ENCODE measurements at regions not wholly inside any gene's neighbourhood (a gene's known extent, or its start where the extent isn't known, plus 50 kb on each side); places are given as distances from the start of the nearest gene placed in this dataset.
"Not testable (repeated sequence)": the region's sequence is repeated elsewhere in the genome, so short reads cannot be mapped to it uniquely, and the experiment has no call there.

GRCh38 chr3:28151608-28152228, 89.7 kb upstream of the CMC1 start:
- no TSS peak for BruUV-seq (replicated peaks)
- Histone ChIP-seq H3K4me2 (no peak overlapping the region), H3K4me3 (no peak overlapping the region), H3K27ac (no peak overlapping the region), H3K4me1 (replicated peaks; ENCODE audit: insufficient read depth) (no peaks in the 10 kb centered on the region), H3K36me3 (ENCODE audit: low read depth) (no peaks in the 10 kb centered on the region), H3F3A (ENCODE audit: insufficient read depth, low read depth) (no peaks in the 10 kb centered on the region), H4K20me1 (ENCODE audit: insufficient read depth) (no peaks in the 10 kb centered on the region), H2AFZ (no peak overlapping the region), H3K79me2 (ENCODE audit: low read depth) (no peaks in the 10 kb centered on the region), H3K9me3 (ENCODE audit: insufficient read depth, low read depth) (no peaks in the 10 kb centered on the region), H3K27me3 (ENCODE audit: insufficient read depth, low read depth) (no peaks in the 10 kb centered on the region), H3K9me2 (ENCODE audit: insufficient read depth) (peaks cover 3% of the 10 kb centered on the region; the same call in 1 of the 2 replicates)
- DNase-seq: no peak
- no peak for TF ChIP-seq EZH2 (IDR thresholded peaks at IDR 0.05; ENCODE audit: low read depth)
- TF ChIP-seq, protein P1, sequence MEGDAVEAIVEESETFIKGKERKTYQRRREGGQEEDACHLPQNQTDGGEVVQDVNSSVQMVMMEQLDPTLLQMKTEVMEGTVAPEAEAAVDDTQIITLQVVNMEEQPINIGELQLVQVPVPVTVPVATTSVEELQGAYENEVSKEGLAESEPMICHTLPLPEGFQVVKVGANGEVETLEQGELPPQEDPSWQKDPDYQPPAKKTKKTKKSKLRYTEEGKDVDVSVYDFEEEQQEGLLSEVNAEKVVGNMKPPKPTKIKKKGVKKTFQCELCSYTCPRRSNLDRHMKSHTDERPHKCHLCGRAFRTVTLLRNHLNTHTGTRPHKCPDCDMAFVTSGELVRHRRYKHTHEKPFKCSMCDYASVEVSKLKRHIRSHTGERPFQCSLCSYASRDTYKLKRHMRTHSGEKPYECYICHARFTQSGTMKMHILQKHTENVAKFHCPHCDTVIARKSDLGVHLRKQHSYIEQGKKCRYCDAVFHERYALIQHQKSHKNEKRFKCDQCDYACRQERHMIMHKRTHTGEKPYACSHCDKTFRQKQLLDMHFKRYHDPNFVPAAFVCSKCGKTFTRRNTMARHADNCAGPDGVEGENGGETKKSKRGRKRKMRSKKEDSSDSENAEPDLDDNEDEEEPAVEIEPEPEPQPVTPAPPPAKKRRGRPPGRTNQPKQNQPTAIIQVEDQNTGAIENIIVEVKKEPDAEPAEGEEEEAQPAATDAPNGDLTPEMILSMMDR (conservative IDR thresholded peaks at IDR 0.05): no peak
- CTCF ChIA-PET: no interaction called here
- POLR2A ChIA-PET (ENCODE audit: unreplicated experiment): no interaction called here
- intact Hi-C loops (cut with micrococcal nuclease; ENCODE audit: unreplicated experiment): no loop called here

DNA sequence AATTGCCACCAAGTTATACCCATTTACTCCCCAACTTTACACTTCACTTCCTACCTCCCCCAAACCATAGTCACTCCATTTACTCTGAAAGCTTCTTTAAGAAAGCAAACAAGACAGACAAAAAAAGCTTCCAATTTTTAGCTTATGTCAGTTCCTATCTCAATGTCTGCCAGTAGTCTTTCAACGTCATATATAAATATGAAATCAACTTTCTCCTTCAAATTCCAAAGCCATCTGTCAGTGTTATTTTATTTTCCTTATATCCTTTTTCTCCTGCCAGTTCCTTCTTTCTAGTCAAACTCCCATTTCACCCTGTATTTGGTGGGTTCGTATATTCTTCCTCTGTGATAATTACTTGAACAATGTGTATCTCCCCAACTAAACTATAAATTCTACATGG, 85.8 kb upstream of the CMC1 start:
- BruUV-seq (replicated peaks): no TSS peak
- Histone ChIP-seq H3K4me2 (no peak overlapping the region), H3K4me1 (replicated peaks; ENCODE audit: insufficient read depth) (no peaks in the 10 kb centered on the region), H3K4me3 (no peak overlapping the region), H3K9me3 (ENCODE audit: insufficient read depth, low read depth) (no peaks in the 10 kb centered on the region), H4K20me1 (ENCODE audit: insufficient read depth) (no peaks in the 10 kb centered on the region), H3K36me3 (ENCODE audit: low read depth) (no peaks in the 10 kb centered on the region), H3F3A (ENCODE audit: insufficient read depth, low read depth) (no peaks in the 10 kb centered on the region), H3K79me2 (ENCODE audit: low read depth) (no peaks in the 10 kb centered on the region), H3K27me3 (ENCODE audit: insufficient read depth, low read depth) (no peaks in the 10 kb centered on the region), H2AFZ (no peak overlapping the region), H3K9me2 (ENCODE audit: insufficient read depth) (peaks cover 3% of the 10 kb centered on the region; the same call in 1 of the 2 replicates), H3K27ac (no peak overlapping the region)
- no peak for DNase-seq
- TF ChIP-seq, protein P1 (conservative IDR thresholded peaks at IDR 0.05): no peak
- TF ChIP-seq EZH2 (IDR thresholded peaks at IDR 0.05; ENCODE audit: low read depth): no peak
- ChIA-PET POLR2A (ENCODE audit: unreplicated experiment) (no interaction called here), CTCF (no interaction called here)
- intact Hi-C loops (cut with micrococcal nuclease; ENCODE audit: unreplicated experiment): no loop called here

DNA sequence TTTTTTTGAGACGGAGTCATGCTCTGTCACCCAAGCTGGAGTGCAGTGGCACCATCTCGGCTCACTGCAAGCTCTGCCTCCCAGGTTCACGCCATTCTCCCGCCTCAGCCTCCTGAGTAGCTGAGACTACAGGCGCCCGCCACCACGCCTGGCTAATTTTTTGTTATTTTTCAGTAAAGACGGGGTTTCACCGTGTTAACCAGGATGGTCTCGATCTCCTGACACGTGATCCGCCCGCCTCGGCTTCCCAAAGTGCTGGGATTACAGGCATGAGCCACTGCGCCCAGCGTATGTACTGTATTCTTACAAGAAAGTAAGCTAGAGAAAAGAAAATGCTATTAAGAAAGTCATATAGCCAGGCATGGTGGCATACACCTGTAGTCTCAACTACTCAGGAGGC, 84.8 kb upstream of the CMC1 start:
- intact Hi-C loops (cut with micrococcal nuclease; ENCODE audit: unreplicated experiment); H3K79me2 ChIP-seq (ENCODE audit: low read depth); H3K4me1 ChIP-seq (replicated peaks; ENCODE audit: insufficient read depth); H2AFZ ChIP-seq; H3K4me3 ChIP-seq; POLR2A ChIA-PET (ENCODE audit: unreplicated experiment); DNase-seq; H3K36me3 ChIP-seq (ENCODE audit: low read depth); H4K20me1 ChIP-seq (ENCODE audit: insufficient read depth); H3K27me3 ChIP-seq (ENCODE audit: insufficient read depth, low read depth); H3F3A ChIP-seq (ENCODE audit: insufficient read depth, low read depth); H3K9me2 ChIP-seq (ENCODE audit: insufficient read depth); H3K4me2 ChIP-seq; BruUV-seq (replicated peaks); CTCF ChIA-PET; H3K9me3 ChIP-seq (ENCODE audit: insufficient read depth, low read depth); H3K27ac ChIP-seq: not testable (repeated sequence)

- POLR2A ChIA-PET (ENCODE audit: unreplicated experiment): no interaction called here
- intact Hi-C loops (cut with micrococcal nuclease; ENCODE audit: unreplicated experiment): no loop called here
These were observed 69.5 kb upstream of the CMC1 start for GRCh38 chr3:28171962-28172361.

More at GRCh38 chr3:28171962-28172361, 69.5 kb upstream of the CMC1 start:
- DNase-seq: no peak
- no peaks in the 10 kb centered on the region for H3K4me1 ChIP-seq (replicated peaks; ENCODE audit: insufficient read depth)
- no peaks in the 10 kb centered on the region for H4K20me1 ChIP-seq (ENCODE audit: insufficient read depth)
- H3F3A ChIP-seq (ENCODE audit: insufficient read depth, low read depth): no peaks in the 10 kb centered on the region
- CTCF ChIA-PET: no interaction called here
- no peaks in the 10 kb centered on the region; the same call in 1 of the 2 replicates for H3K9me2 ChIP-seq (ENCODE audit: insufficient read depth)
- BruUV-seq (replicated peaks): no TSS peak
- H3K27me3 ChIP-seq (ENCODE audit: insufficient read depth, low read depth): no peaks in the 10 kb centered on the region
- TF ChIP-seq EZH2 (IDR thresholded peaks at IDR 0.05; ENCODE audit: low read depth): no peak
- TF ChIP-seq, protein P1 (conservative IDR thresholded peaks at IDR 0.05): no peak
- no peak overlapping the region for H3K4me3 ChIP-seq
- H3K36me3 ChIP-seq (ENCODE audit: low read depth): no peaks in the 10 kb centered on the region
- no peaks in the 10 kb centered on the region for H3K79me2 ChIP-seq (ENCODE audit: low read depth)
- H2AFZ ChIP-seq: no peak overlapping the region
- no peak overlapping the region for H3K4me2 ChIP-seq
- no peak overlapping the region for H3K27ac ChIP-seq
- no peaks in the 10 kb centered on the region for H3K9me3 ChIP-seq (ENCODE audit: insufficient read depth, low read depth)
